GM18907 (cell line): ENCODE measurements at regions not wholly inside any gene's neighbourhood (a gene's known extent, or its start where the extent isn't known, plus 50 kb on each side); places are given as distances from the start of the nearest gene placed in this dataset.

Experiments
- ATAC-seq: cut with Tn5 transposase; IDR thresholded peaks from one replicate; pipeline ENCODE4 v1.9.1; 2021; ENCODE audit warnings: mild to moderate bottlenecking, moderate library complexity; ENCODE audit not compliant: unreplicated experiment

- ATAC-seq: no peak
Observed at GRCh38 chr3:117434661-117435412, 725.3 kb downstream of the TUSC7 start.

- ATAC-seq: no peak
Observed at GRCh38 chr3:117435506-117435905, 725.9 kb downstream of the TUSC7 start.

GRCh38 chr3:117439812-117440211, 730.2 kb downstream of the TUSC7 start:
- no peak for ATAC-seq

- ATAC-seq: no peak
Observed at GRCh38 chr3:117441851-117442250, 732.3 kb downstream of the TUSC7 start.

- no peak for ATAC-seq
Observed at GRCh38 chr3:117442566-117442965, 733.0 kb downstream of the TUSC7 start.

GRCh38 chr3:117443014-117443413, 733.4 kb downstream of the TUSC7 start:
- no peak for ATAC-seq

GRCh38 chr3:117444175-117444574, 734.6 kb downstream of the TUSC7 start:
- no peak for ATAC-seq

- ATAC-seq: no peak
Observed at GRCh38 chr3:117447419-117447818, 737.8 kb downstream of the TUSC7 start.

GRCh38 chr3:117450026-117450425, 740.4 kb downstream of the TUSC7 start:
- no peak for ATAC-seq

- peak; percentile 68 for ATAC-seq
Observed at GRCh38 chr3:117454254-117454653, 744.7 kb downstream of the TUSC7 start.

- no peak for ATAC-seq
Observed at GRCh38 chr3:117454908-117455307, 745.3 kb downstream of the TUSC7 start.

- no peak for ATAC-seq
Observed at GRCh38 chr3:117455782-117456181, 746.2 kb downstream of the TUSC7 start.

GRCh38 chr3:117463276-117464115, 753.9 kb downstream of the TUSC7 start:
- no peak for ATAC-seq

- ATAC-seq: no peak
Observed at GRCh38 chr3:117471831-117472230, 762.3 kb downstream of the TUSC7 start.

GRCh38 chr3:117473981-117474538, 764.5 kb downstream of the TUSC7 start:
- ATAC-seq: no peak

GRCh38 chr3:117476572-117476971, 767.0 kb downstream of the TUSC7 start:
- ATAC-seq: no peak

- no peak for ATAC-seq
Observed at GRCh38 chr3:117477214-117477755, 767.7 kb downstream of the TUSC7 start.

- no peak for ATAC-seq
Observed at GRCh38 chr3:117479095-117479494, 769.5 kb downstream of the TUSC7 start.

GRCh38 chr3:117480525-117480924, 770.9 kb downstream of the TUSC7 start:
- ATAC-seq: no peak

- no peak for ATAC-seq
Observed at GRCh38 chr3:117480972-117481371, 771.4 kb downstream of the TUSC7 start.

- no peak for ATAC-seq
Observed at GRCh38 chr3:117483839-117484238, 774.3 kb downstream of the TUSC7 start.

- ATAC-seq: peak; percentile 67
Observed at GRCh38 chr3:117485841-117486240, 776.3 kb downstream of the TUSC7 start.
